H7 (cell line): ENCODE measurements at regions not wholly inside any gene's neighbourhood (a gene's known extent, or its start where the extent isn't known, plus 50 kb on each side); places are given as distances from the start of the nearest gene placed in this dataset.
A peak's percentile ranks its signal among the peaks of the same experiment; 100 is the strongest.

ENCODE experiments used
- DNase-seq: peaks from one replicate; pipeline ENCODE4 v3.0.0; 2012
- H3K27me3 ChIP-seq: 2 replicates; pipeline ENCODE4 v1.6.0; 2011; ENCODE audit warnings: mild to moderate bottlenecking, low read length; ENCODE audit not compliant: control insufficient read depth, insufficient read depth
- H3K36me3 ChIP-seq: replicated peaks from 2 replicates; pipeline ENCODE4 v1.5.1; 2011; ENCODE audit warnings: low read length; ENCODE audit not compliant: control insufficient read depth, insufficient read depth
- H3K4me3 ChIP-seq: 2 replicates; pipeline ENCODE4 v1.5.1; 2011; ENCODE audit warnings: low read depth, mild to moderate bottlenecking, control low read depth, low read length, moderate library complexity; ENCODE audit not compliant: insufficient read depth

DNA sequence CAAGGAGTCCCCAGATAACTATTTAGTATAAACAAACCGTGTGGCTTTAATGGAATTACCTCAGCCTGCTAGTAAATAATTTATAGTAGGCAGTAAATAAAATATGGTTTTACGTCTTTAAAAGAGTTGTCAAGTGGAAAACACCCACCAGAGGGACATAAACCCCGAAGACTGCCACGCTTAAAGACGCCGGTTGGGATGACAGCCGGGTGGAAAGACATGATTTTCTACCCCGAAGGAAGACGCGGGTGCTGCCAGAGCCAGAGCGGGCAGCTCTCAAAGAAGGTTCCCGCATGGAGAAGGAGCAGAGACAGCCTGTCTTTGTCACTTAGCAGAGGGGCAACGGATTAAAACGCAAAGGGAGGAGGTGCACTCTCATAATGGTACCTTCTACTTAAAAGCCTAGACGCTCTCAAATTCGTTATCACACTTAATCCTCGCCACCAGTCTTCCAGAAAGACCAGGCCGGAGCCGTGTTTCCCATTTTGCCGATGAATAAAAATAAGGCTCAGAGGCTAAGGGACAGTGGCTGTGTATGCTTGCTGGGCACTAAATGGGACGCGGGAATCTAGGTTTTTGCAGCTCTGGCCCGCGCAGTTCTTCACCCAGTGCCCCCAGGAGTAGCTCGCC, 140.5 kb upstream of the ZIC3 start:
- peak; percentile 46 for DNase-seq
- H3K4me3 ChIP-seq = peak overlapping the region; percentile 38
- peaks cover 56% of the 10 kb centered on the region for H3K27me3 ChIP-seq
- H3K36me3 ChIP-seq = no peaks in the 10 kb centered on the region

DNA sequence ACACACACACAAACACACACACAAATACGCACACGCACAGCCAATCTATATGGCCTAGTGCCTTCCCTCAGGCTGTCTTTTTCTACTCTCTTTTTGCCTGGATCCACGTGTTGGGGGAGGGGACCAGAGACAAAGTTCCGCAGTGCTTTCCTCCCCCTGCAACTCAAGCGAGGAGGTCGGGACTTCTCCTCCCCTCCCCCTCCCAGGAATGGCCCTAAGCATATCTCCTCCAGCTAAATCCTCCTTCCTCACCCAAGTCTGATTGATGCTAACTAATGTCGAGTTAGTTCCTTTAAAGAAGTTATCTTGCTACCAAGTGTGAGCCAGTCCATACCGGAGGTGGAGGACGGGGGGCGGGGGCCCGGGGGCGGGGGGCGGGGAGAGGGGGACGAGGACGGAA, 141.2 kb upstream of the ZIC3 start:
- peak; percentile 88 for DNase-seq
- Histone ChIP-seq H3K27me3 (peaks cover 52% of the 10 kb centered on the region), H3K4me3 (peak overlapping the region; percentile 38), H3K36me3 (no peaks in the 10 kb centered on the region)

DNA sequence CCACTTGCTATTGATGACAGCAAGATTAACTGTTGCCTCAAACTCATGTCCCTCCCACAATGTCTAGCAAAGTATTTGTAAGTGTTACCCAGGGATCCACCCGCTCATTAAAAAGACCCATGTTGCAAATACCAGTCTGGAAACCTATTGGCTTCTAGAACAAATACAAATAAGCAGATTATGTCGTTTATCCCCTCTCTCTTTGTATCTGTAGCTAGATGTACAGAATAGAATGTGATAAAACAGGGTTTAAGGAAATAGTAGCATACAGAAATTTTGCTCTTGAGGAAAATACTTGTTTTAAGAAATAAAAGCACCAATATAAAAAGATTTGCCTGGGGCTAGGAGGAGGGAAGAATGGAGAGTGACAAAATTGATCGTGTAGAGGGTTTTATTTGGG, 142.7 kb upstream of the ZIC3 start:
- no peak for DNase-seq
- Histone ChIP-seq H3K36me3 (no peaks in the 10 kb centered on the region), H3K4me3 (no peak overlapping the region), H3K27me3 (peaks cover 49% of the 10 kb centered on the region)

- DNase-seq = no peak
- Histone ChIP-seq H3K4me3 (no peak overlapping the region), H3K27me3 (peaks cover 15% of the 10 kb centered on the region; the same call in 1 of the 2 replicates), H3K36me3 (no peaks in the 10 kb centered on the region)
Measured at GRCh38 chrX:137418086-137418485, 147.8 kb upstream of the ZIC3 start.

DNA sequence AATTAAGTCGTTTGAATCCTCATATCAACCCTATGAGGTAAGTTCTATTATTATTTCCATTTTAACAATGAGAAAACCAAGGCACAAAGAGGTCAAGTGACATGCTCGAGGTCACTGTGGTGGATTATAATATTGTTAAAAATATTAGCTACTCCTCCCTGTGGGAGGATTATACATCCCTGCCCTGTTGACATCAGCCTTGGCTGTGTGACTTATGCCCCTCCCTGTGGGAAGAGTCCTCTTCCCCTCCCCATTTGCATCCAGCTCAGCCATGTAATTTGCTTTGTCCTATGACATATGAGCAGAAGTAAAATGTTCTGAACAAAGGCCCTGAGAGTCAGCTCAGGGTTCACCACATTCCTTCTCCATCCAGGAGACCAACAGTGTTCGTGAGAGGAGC, 152.7 kb upstream of the ZIC3 start:
- Histone ChIP-seq H3K27me3 (no peaks in the 10 kb centered on the region), H3K36me3 (no peaks in the 10 kb centered on the region), H3K4me3 (no peak overlapping the region)
- no peak for DNase-seq

DNA sequence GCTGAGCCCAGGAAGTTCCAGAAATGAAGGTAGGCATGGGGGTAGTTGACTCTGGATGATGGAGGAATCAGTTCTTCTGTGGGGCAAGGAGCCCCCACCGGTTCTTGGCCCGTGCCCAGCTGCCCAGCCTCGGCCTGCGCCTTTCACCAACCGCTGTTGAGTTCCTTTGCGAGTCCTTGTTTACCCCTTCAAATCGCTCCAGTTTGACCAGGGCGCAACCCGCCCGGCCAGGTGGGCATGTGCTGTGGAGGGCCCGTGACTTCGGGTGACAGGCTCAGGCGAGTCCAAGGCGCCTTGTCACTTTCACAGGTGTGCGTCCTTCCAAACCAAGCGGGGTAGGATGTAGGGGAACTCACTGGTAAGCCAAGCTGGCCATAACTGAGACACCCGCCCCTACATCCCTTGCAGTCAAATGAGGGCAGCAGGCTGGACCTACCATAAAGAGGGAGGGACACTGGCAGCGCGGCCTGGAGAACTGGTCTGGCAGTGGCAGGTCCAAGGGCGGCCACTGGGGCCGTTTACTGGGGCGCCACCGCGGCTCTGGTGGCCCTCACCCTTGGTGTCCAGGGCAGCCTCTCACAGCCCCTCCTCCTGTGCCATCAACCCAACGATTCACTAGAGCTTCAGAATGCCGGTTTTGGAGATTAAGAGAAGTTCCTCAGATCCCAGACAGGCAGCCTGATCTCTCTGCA, 160.3 kb upstream of the ZIC3 start:
- no peaks in the 10 kb centered on the region for H3K36me3 ChIP-seq
- no peak overlapping the region for H3K4me3 ChIP-seq
- H3K27me3 ChIP-seq = no peaks in the 10 kb centered on the region
- peak; percentile 17 for DNase-seq

DNA sequence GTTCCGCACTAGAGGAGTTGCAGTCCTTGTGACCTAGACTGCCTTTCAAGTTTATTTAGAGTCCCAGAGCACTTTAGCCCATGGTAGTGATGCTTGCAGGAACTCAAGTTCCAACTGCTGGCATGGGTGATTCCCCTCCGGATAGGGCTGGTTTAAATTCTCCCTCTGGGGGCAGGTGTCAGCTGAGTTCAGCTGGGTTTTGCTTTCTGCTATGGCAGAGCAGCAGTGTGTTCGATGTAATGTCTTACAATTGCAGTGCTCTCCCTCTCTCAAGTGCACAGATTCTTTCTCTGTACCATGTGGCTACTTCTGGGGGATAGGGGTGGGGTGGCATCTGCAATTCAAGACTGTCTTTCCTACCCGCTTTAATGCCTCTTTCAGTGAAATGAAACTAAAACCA, 164.8 kb upstream of the ZIC3 start:
- DNase-seq = no peak
- Histone ChIP-seq H3K36me3 (no peaks in the 10 kb centered on the region), H3K27me3 (no peaks in the 10 kb centered on the region), H3K4me3 (no peak overlapping the region)

DNA sequence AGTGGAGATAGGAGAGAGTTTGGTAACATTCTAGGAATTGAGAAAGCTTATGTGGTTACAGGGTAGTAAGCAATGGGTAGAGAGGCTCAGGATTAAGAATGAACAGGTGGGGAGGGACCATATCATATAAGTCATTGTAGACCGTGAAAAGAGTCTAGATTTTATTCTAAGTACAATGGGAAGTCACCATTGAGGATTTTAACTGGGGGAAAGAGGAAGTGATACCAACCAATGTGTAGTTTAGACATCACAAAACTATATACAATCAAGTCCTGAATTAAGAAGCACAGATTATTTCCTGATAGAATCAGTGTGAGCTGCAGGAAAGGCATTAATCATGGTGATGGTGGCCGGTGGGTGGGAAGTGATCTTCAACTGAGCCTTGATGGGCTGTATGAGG, 178.3 kb upstream of the ZIC3 start:
- no peaks in the 10 kb centered on the region for H3K27me3 ChIP-seq
- DNase-seq = no peak
- no peaks in the 10 kb centered on the region for H3K36me3 ChIP-seq
- no peak overlapping the region for H3K4me3 ChIP-seq

DNA sequence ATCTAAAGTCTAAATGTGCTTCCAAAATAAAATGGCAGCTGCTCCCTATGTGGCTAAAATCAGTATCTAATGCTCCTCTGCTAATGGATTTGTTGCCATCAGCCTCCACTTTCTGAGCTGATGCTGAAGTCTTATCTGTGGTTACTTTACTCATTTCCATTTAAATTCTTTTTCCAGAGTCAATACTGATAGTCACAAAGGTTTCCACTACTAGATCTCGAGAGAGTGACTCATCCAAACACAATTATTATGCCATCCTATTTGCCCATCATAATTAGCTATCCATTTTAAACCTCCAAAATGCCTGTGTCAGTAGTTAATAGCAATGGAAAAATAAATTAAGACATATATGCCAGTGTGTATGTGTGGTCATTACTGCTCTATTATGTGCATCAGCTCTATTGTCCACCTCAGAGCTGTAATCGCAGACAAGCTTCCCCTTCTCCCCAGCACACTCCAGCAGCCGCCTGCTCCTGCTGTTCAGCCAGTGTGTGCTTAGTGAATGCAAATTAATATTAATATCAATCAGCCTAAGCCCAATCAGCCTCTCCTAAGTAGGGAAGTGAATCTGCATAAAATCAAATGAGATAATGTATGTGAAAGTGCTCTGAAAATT, 199.8 kb upstream of the ZIC3 start:
- no peak for DNase-seq
- Histone ChIP-seq H3K4me3 (no peak overlapping the region), H3K27me3 (no peaks in the 10 kb centered on the region), H3K36me3 (no peaks in the 10 kb centered on the region)

- Histone ChIP-seq H3K4me3 (no peak overlapping the region), H3K27me3 (no peaks in the 10 kb centered on the region), H3K36me3 (no peaks in the 10 kb centered on the region)
- DNase-seq = peak; percentile 7
Measured at GRCh38 chrX:137363559-137363958, 202.4 kb upstream of the ZIC3 start.

- Histone ChIP-seq H3K27me3 (no peaks in the 10 kb centered on the region), H3K4me3 (no peak overlapping the region), H3K36me3 (no peaks in the 10 kb centered on the region)
- DNase-seq = no peak
Measured at GRCh38 chrX:137362583-137362982, 203.3 kb upstream of the ZIC3 start.

DNA sequence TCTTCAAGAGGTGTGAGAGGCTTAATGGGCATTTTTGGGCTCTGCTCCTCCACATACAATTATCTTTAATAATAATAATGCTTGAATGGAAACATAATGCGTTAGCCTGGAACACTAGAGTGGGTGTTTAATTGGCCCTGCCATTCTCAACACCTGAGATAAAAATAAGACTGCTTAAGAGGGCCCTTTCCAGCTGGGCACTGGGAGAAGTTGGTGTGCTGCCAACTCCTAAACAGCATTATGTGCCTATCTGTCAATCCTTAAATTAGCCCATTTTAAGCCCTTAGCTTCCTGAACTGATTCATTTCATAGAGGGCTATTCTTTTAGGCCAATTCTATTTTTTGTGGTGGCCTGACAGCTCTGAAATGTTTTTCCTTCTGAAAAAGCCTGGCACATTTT, 211.1 kb upstream of the ZIC3 start:
- no peak overlapping the region for H3K4me3 ChIP-seq
- no peak for DNase-seq
- no peaks in the 10 kb centered on the region; the same call in 1 of the 2 replicates for H3K27me3 ChIP-seq
- no peaks in the 10 kb centered on the region for H3K36me3 ChIP-seq

- Histone ChIP-seq H3K36me3 (no peaks in the 10 kb centered on the region), H3K27me3 (no peaks in the 10 kb centered on the region; the same call in 1 of the 2 replicates), H3K4me3 (no peak overlapping the region)
- no peak for DNase-seq
Measured at GRCh38 chrX:137353404-137353803, 212.5 kb upstream of the ZIC3 start.

DNA sequence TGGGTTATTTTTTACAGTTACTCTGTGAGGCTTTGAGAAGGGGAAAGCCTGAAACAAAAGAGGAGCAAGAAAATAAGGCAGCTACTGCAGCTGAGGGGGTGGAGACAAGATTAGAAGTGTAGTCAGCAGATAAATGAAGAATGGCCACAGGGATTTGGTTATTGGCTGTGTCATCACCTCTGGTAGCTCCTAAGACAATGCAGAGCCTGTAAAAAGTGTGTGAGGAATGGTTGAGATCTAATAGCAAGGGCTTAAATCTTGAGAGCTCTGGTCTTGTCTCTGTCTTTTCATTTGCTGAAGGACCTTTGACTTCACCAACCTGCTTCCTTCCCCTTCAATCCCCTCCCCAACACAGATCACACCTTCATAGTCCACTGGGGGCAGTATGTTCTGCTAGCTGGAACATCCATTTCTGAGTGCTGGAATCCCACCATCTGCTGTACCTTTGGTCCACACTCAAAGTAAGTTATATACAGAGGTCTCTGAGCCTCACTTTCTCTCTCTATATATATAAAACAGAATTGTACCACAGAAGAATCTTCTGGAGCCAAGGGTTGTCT, 213.7 kb upstream of the ZIC3 start:
- no peak overlapping the region for H3K4me3 ChIP-seq
- H3K36me3 ChIP-seq = no peaks in the 10 kb centered on the region
- no peaks in the 10 kb centered on the region; the same call in 1 of the 2 replicates for H3K27me3 ChIP-seq
- DNase-seq = peak; percentile 15

DNA sequence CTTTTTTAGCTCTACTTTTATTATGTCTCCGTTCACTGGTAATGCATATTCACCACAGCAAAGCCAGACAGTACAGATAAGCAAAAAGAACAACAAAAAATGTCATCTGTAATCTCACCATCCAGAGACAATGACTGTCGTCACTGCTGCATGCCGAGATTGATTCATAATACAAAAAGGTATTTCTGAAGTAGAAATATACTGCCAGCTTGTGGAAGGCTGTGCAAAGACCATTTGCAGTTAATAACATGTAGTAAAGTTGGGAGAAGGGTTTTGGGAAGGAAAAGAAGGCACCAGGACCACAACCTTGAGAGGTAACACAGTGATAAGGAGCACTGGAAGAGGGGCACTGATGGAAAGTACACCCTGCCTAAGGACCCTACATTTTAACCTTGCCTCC, 223.0 kb upstream of the ZIC3 start:
- Histone ChIP-seq H3K27me3 (no peaks in the 10 kb centered on the region), H3K4me3 (no peak overlapping the region), H3K36me3 (no peaks in the 10 kb centered on the region)
- DNase-seq = no peak
